Coronary artery (tissue), 2 donors: ENCODE measurements at regions not wholly inside any gene's neighbourhood (a gene's known extent, or its start where the extent isn't known, plus 50 kb on each side); places are given as distances from the start of the nearest gene placed in this dataset.

ENCODE experiments used
- DNase-seq: peaks from one replicate; pipeline ENCODE4 v3.0.0-alpha.2; 2017; ENCODE audit warnings: low spot score
- H3K27ac ChIP-seq, 2 donors: fragments of 200-600 bp; sonication (generic); one replicate each; pipeline ENCODE4 v1.5.1; 2016 to 2019
- H3K4me3 ChIP-seq: fragments of 200-600 bp; sonication (generic); 2 replicates; pipeline ENCODE4 v1.5.1; 2016; ENCODE audit warnings: mild to moderate bottlenecking, moderate library complexity
- CTCF ChIP-seq: fragments of 200-600 bp; sonication (generic); IDR thresholded peaks from one replicate; pipeline ENCODE4 v1.5.1; 2019; ENCODE audit warnings: antibody characterized with exemption

GRCh38 chr3:193844472-193844871, 251.5 kb downstream of the OPA1 start:
- TF ChIP-seq CTCF = no peak
- H3K4me3 ChIP-seq = no peak overlapping the region
- DNase-seq = no peak
- H3K27ac ChIP-seq = no peak overlapping the region

- H3K27ac ChIP-seq = no peak overlapping the region
- DNase-seq = no peak
- TF ChIP-seq CTCF = no peak
- no peak overlapping the region for H3K4me3 ChIP-seq
Observed at GRCh38 chr3:193845144-193845543, 252.1 kb downstream of the OPA1 start.

GRCh38 chr3:193846569-193846968, 253.6 kb downstream of the OPA1 start:
- no peak overlapping the region for H3K4me3 ChIP-seq
- DNase-seq = no peak
- no peak overlapping the region for H3K27ac ChIP-seq
- no peak for TF ChIP-seq CTCF

- Histone ChIP-seq H3K4me3 (no peak overlapping the region), H3K27ac (no peak overlapping the region)
- TF ChIP-seq CTCF = no peak
- no peak for DNase-seq
Observed at GRCh38 chr3:193847402-193847801, 254.4 kb downstream of the OPA1 start.

- Histone ChIP-seq H3K4me3 (no peak overlapping the region), H3K27ac (no peak overlapping the region)
- no peak for DNase-seq
- no peak for TF ChIP-seq CTCF
Observed at GRCh38 chr3:193848547-193848946, 255.5 kb downstream of the OPA1 start.

- no peak for TF ChIP-seq CTCF
- no peak for DNase-seq
- no peak overlapping the region for H3K27ac ChIP-seq
- H3K4me3 ChIP-seq = no peak overlapping the region
Observed at GRCh38 chr3:193850084-193850619, 257.1 kb downstream of the OPA1 start.

- peak overlapping the region in 1 of 2 donors; percentile 47 for H3K27ac ChIP-seq
- DNase-seq = no peak
- H3K4me3 ChIP-seq = no peak overlapping the region
- no peak for TF ChIP-seq CTCF
Observed at GRCh38 chr3:193851428-193851847, 258.4 kb downstream of the OPA1 start.
